Vagina (tissue), 2 donors: ENCODE measurements at regions not wholly inside any gene's neighbourhood (a gene's known extent, or its start where the extent isn't known, plus 50 kb on each side); places are given as distances from the start of the nearest gene placed in this dataset.

ENCODE experiments used
- CTCF ChIP-seq, 3 experiments: fragments of 450-650 bp in 2 of 3; fragments of 200-600 bp in 1 of 3; sonication (generic) in 1 of 3; IDR thresholded peaks; one replicate each; pipeline ENCODE4 v1.5.1; 2017 to 2019; ENCODE audit warnings: antibody characterized with exemption in 3 of 3, mild to moderate bottlenecking in 2 of 3, moderate library complexity in 2 of 3
- POLR2A ChIP-seq, 2 donors: fragments of 450-650 bp; IDR thresholded peaks; one replicate each; pipeline ENCODE4 v1.6.1; 2017; ENCODE audit warnings: antibody characterized with exemption in 2 of 2, mild to moderate bottlenecking in 2 of 2, moderate library complexity in 2 of 2

GRCh38 chr1:56202186-56202585 lies 377.2 kb downstream of the PLPP3 start:
- TF ChIP-seq CTCF (IDR thresholded peaks at IDR 0.05) (no peak), POLR2A (IDR thresholded peaks at IDR 0.05) (no peak)
